Trophoblast cell (in vitro differentiated cells and primary cell): ENCODE measurements at regions not wholly inside any gene's neighbourhood (a gene's known extent, or its start where the extent isn't known, plus 50 kb on each side); places are given as distances from the start of the nearest gene placed in this dataset.

ENCODE experiments used
- DNase-seq, 2 donors: peaks; one replicate each; pipeline ENCODE4 v3.0.0-alpha.2; 2016
- H2AFZ ChIP-seq: 2 replicates; pipeline ENCODE4 v1.6.1; 2013; ENCODE audit warnings: low read length, moderate library complexity, mild to moderate bottlenecking; ENCODE audit not compliant: insufficient read depth, poor library complexity
- H2AK5ac ChIP-seq: 2 replicates; pipeline ENCODE4 v1.6.1; 2013; ENCODE audit warnings: mild to moderate bottlenecking, low read length
- H2BK120ac ChIP-seq: 2 replicates; pipeline ENCODE4 v1.6.1; 2013; ENCODE audit warnings: low read length, mild to moderate bottlenecking, moderate library complexity; ENCODE audit not compliant: insufficient read depth, poor library complexity
- H2BK12ac ChIP-seq: 2 replicates; pipeline ENCODE4 v1.6.1; 2013; ENCODE audit warnings: mild to moderate bottlenecking, low read length, moderate library complexity
- H2BK5ac ChIP-seq: 2 replicates; pipeline ENCODE4 v1.6.1; 2013; ENCODE audit warnings: low read length, low read depth, moderate library complexity, mild to moderate bottlenecking; ENCODE audit not compliant: poor library complexity
- H3K14ac ChIP-seq: 2 replicates; pipeline ENCODE4 v1.6.1; 2013; ENCODE audit warnings: mild to moderate bottlenecking, low read length
- H3K18ac ChIP-seq: 2 replicates; pipeline ENCODE4 v1.6.1; 2013; ENCODE audit warnings: mild to moderate bottlenecking, low read length
- H3K23ac ChIP-seq: 2 replicates; pipeline ENCODE4 v1.6.1; 2013; ENCODE audit warnings: low read length
- H3K27ac ChIP-seq: 2 replicates; pipeline ENCODE4 v1.5.1; 2013; ENCODE audit warnings: low read depth, mild to moderate bottlenecking, inconsistent platforms, low read length, moderate library complexity
- H3K27me3 ChIP-seq: 2 replicates; pipeline ENCODE4 v1.6.1; 2013; ENCODE audit warnings: inconsistent platforms, mild to moderate bottlenecking, low read length, moderate library complexity; ENCODE audit not compliant: insufficient read depth
- H3K36me3 ChIP-seq, 2 experiments: 1 replicate in 1 of 2; 2 replicates in 1 of 2; pipeline ENCODE4 v1.6.1; 2013; ENCODE audit warnings: low read length in 2 of 2, mild to moderate bottlenecking in 2 of 2, moderate library complexity in 1 of 2; ENCODE audit not compliant: insufficient read depth in 2 of 2, control insufficient read depth in 1 of 2
- H3K4ac ChIP-seq: 2 replicates; pipeline ENCODE4 v1.6.1; 2013; ENCODE audit warnings: low read depth, mild to moderate bottlenecking, low read length, moderate library complexity
- H3K4me1 ChIP-seq, 2 experiments: 1 replicate in 1 of 2; 2 replicates in 1 of 2; pipeline ENCODE4 v1.6.1; 2013; ENCODE audit warnings: low read length in 2 of 2, mild to moderate bottlenecking in 2 of 2, moderate library complexity in 1 of 2; ENCODE audit not compliant: insufficient read depth in 2 of 2, control insufficient read depth in 1 of 2
- H3K4me2 ChIP-seq: 2 replicates; pipeline ENCODE4 v1.6.1; 2013; ENCODE audit warnings: inconsistent platforms, mild to moderate bottlenecking, low read length, moderate library complexity
- H3K4me3 ChIP-seq: 2 replicates; pipeline ENCODE4 v1.5.1; 2013; ENCODE audit warnings: mild to moderate bottlenecking, low read depth, low read length, inconsistent platforms
- H3K79me1 ChIP-seq: one replicate; pipeline ENCODE4 v1.6.1; 2013; ENCODE audit warnings: low read length
- H3K79me2 ChIP-seq: 2 replicates; pipeline ENCODE4 v1.6.1; 2013; ENCODE audit warnings: low read length, mild to moderate bottlenecking; ENCODE audit not compliant: control insufficient read depth, insufficient read depth, poor library complexity
- H3K9ac ChIP-seq: 2 replicates; pipeline ENCODE4 v1.6.1; 2013; ENCODE audit warnings: mild to moderate bottlenecking, low read length
- H3K9me3 ChIP-seq: 2 replicates; pipeline ENCODE4 v1.6.1; 2013; ENCODE audit warnings: low read depth, mild to moderate bottlenecking, control low read depth, inconsistent platforms, low read length; ENCODE audit not compliant: insufficient read depth
- H4K12ac ChIP-seq: 2 replicates; pipeline ENCODE4 v1.6.1; 2013; ENCODE audit warnings: low read depth, mild to moderate bottlenecking, low read length, moderate library complexity
- H4K8ac ChIP-seq: 2 replicates; pipeline ENCODE4 v1.6.1; 2013; ENCODE audit warnings: low read depth, mild to moderate bottlenecking, low read length, moderate library complexity
- H4K91ac ChIP-seq: one replicate; pipeline ENCODE4 v1.6.1; 2013; ENCODE audit warnings: low read depth, mild to moderate bottlenecking, low read length, moderate library complexity
- WGBS: extraction: QIAGEN DNeasy Blood & Tissue Kit; methylation state at CpG from one replicate; pipeline ENCODE4 v1.1.7; 2013; ENCODE audit warnings: missing lambda C conversion rate; ENCODE audit not compliant: insufficient read length, insufficient coverage; ENCODE audit errors: extremely low coverage; 5-methylcytosine and 5-hydroxymethylcytosine counted together

GRCh38 chr1:90149101-90149500 is 154.2 kb downstream of the ZNF326 start:
- no peak overlapping the region for H4K8ac ChIP-seq
- no peaks in the 10 kb centered on the region for H3K9me3 ChIP-seq
- no peak overlapping the region for H2BK120ac ChIP-seq
- no peak overlapping the region for H4K91ac ChIP-seq
- no peak overlapping the region for H2BK5ac ChIP-seq
- no peak overlapping the region for H2BK12ac ChIP-seq
- no peaks in the 10 kb centered on the region for H3K27me3 ChIP-seq
- no peak overlapping the region for H4K12ac ChIP-seq
- no peak overlapping the region for H3K9ac ChIP-seq
- no peaks in the 10 kb centered on the region for H3K4me1 ChIP-seq
- H2AK5ac ChIP-seq, result no peak overlapping the region
- H3K36me3 ChIP-seq, result no peaks in the 10 kb centered on the region
- H3K23ac ChIP-seq, result no peak overlapping the region
- H2AFZ ChIP-seq, result no peak overlapping the region
- no peak overlapping the region for H3K14ac ChIP-seq
- no peak overlapping the region for H3K4ac ChIP-seq
- no peak overlapping the region for H3K4me3 ChIP-seq
- no peak overlapping the region for H3K18ac ChIP-seq
- H3K79me1 ChIP-seq, result no peaks in the 10 kb centered on the region
- no peak for DNase-seq
- H3K27ac ChIP-seq, result no peak overlapping the region
- no peaks in the 10 kb centered on the region for H3K79me2 ChIP-seq
- no peak overlapping the region for H3K4me2 ChIP-seq
- WGBS, result no CpG with 5 or more reads among the region's 6 CpGs

GRCh38 chr1:90147093-90147492 is 152.2 kb downstream of the ZNF326 start:
- Histone ChIP-seq H4K8ac (no peak overlapping the region), H2BK120ac (no peak overlapping the region), H3K14ac (no peak overlapping the region), H3K4ac (no peak overlapping the region), H4K12ac (no peak overlapping the region), H3K79me1 (no peaks in the 10 kb centered on the region), H3K18ac (no peak overlapping the region), H3K4me2 (no peak overlapping the region), H3K79me2 (no peaks in the 10 kb centered on the region), H3K9ac (no peak overlapping the region), H2BK12ac (no peak overlapping the region), H3K27ac (no peak overlapping the region), H2AK5ac (no peak overlapping the region), H2AFZ (no peak overlapping the region), H3K23ac (no peak overlapping the region), H3K27me3 (no peaks in the 10 kb centered on the region), H3K4me3 (no peak overlapping the region), H3K4me1 (no peaks in the 10 kb centered on the region), H3K36me3 (no peaks in the 10 kb centered on the region), H2BK5ac (no peak overlapping the region), H3K9me3 (no peaks in the 10 kb centered on the region), H4K91ac (no peak overlapping the region)
- no peak for DNase-seq

GRCh38 chr1:90144820-90145219 is 149.9 kb downstream of the ZNF326 start:
- Histone ChIP-seq H3K4ac (no peak overlapping the region), H3K27ac (no peak overlapping the region), H3K27me3 (no peaks in the 10 kb centered on the region), H4K8ac (no peak overlapping the region), H3K18ac (no peak overlapping the region), H2BK5ac (no peak overlapping the region), H3K23ac (no peak overlapping the region), H2AK5ac (no peak overlapping the region), H2BK120ac (no peak overlapping the region), H3K4me3 (no peak overlapping the region), H2BK12ac (no peak overlapping the region), H3K79me1 (no peaks in the 10 kb centered on the region), H3K14ac (no peak overlapping the region), H4K91ac (no peak overlapping the region), H3K9ac (no peak overlapping the region), H3K79me2 (no peaks in the 10 kb centered on the region), H2AFZ (no peak overlapping the region), H3K4me2 (no peak overlapping the region), H4K12ac (no peak overlapping the region), H3K36me3 (no peaks in the 10 kb centered on the region), H3K4me1 (no peaks in the 10 kb centered on the region), H3K9me3 (peaks cover under 1% of the 10 kb centered on the region)
- WGBS, result no CpG with 5 or more reads among the region's 1 CpG
- DNase-seq, result no peak

- Histone ChIP-seq H3K36me3 (no peaks in the 10 kb centered on the region), H2AK5ac (no peak overlapping the region)
Measured at GRCh38 chr1:90143591-90143990, 148.7 kb downstream of the ZNF326 start.

More at GRCh38 chr1:90143591-90143990, 148.7 kb downstream of the ZNF326 start:
- H3K79me2 ChIP-seq, result no peaks in the 10 kb centered on the region
- no peak overlapping the region for H3K4me3 ChIP-seq
- H2AFZ ChIP-seq, result no peak overlapping the region
- no peak overlapping the region for H3K18ac ChIP-seq
- H2BK120ac ChIP-seq, result no peak overlapping the region
- H3K9me3 ChIP-seq, result peaks cover 9% of the 10 kb centered on the region
- no peak overlapping the region for H3K27ac ChIP-seq
- H3K4me2 ChIP-seq, result no peak overlapping the region
- H3K27me3 ChIP-seq, result no peaks in the 10 kb centered on the region
- no peak overlapping the region for H2BK12ac ChIP-seq
- no peak overlapping the region for H3K23ac ChIP-seq
- H3K9ac ChIP-seq, result no peak overlapping the region
- WGBS, result no CpG with 5 or more reads among the region's 1 CpG
- H3K4me1 ChIP-seq, result no peaks in the 10 kb centered on the region
- no peak overlapping the region for H4K91ac ChIP-seq
- no peak overlapping the region for H3K14ac ChIP-seq
- H3K79me1 ChIP-seq, result no peaks in the 10 kb centered on the region
- no peak overlapping the region for H2BK5ac ChIP-seq
- no peak overlapping the region for H4K12ac ChIP-seq
- no peak overlapping the region for H4K8ac ChIP-seq
- DNase-seq, result no peak
- no peak overlapping the region for H3K4ac ChIP-seq
